Neural crest cell (in vitro differentiated cells): ENCODE measurements at regions not wholly inside any gene's neighbourhood (a gene's known extent, or its start where the extent isn't known, plus 50 kb on each side); places are given as distances from the start of the nearest gene placed in this dataset.

Source experiments
- DNase-seq: peaks from one replicate; pipeline ENCODE4 v3.0.0; 2021; ENCODE audit warnings: low read depth, mixed read lengths, low spot score
- H3K27ac Mint-ChIP-seq: one replicate; pipeline ENCODE4 v1.8.0; 2021; ENCODE audit warnings: mild to moderate bottlenecking, mixed read lengths; ENCODE audit not compliant: unreplicated experiment
- H3K27me3 Mint-ChIP-seq: 2 replicates; pipeline ENCODE4 v1.8.0; 2021; ENCODE audit warnings: low read depth, mild to moderate bottlenecking, mixed read lengths
- H3K36me3 Mint-ChIP-seq: 2 replicates; pipeline ENCODE4 v1.8.0; 2021; ENCODE audit warnings: low read depth, mild to moderate bottlenecking, mixed read lengths
- H3K4me1 Mint-ChIP-seq: 2 replicates; pipeline ENCODE4 v1.8.0; 2021; ENCODE audit warnings: mixed read lengths
- H3K4me3 Mint-ChIP-seq: one replicate; pipeline ENCODE4 v1.8.0; 2021; ENCODE audit warnings: mild to moderate bottlenecking, mixed read lengths
- H3K9me3 Mint-ChIP-seq: 2 replicates; pipeline ENCODE4 v1.8.0; 2021; ENCODE audit warnings: mixed read lengths
- CTCF ChIP-seq: fragments of 200-600 bp; sonication (generic); conservative IDR thresholded peaks from 2 replicates; pipeline ENCODE4 v1.5.0; 2021; ENCODE audit warnings: antibody characterized with exemption, mild to moderate bottlenecking

GRCh38 chr18:38695559-38696280, 1130.1 kb upstream of the CELF4 start:
- no peaks in the 10 kb centered on the region for H3K27me3 Mint-ChIP-seq
- peaks cover 4% of the 10 kb centered on the region for H3K9me3 Mint-ChIP-seq
- no peak for DNase-seq
- peaks cover 35% of the 10 kb centered on the region for H3K4me1 Mint-ChIP-seq
- no peak for TF ChIP-seq CTCF
- no peak overlapping the region for H3K27ac Mint-ChIP-seq
- H3K36me3 Mint-ChIP-seq = no peaks in the 10 kb centered on the region
- H3K4me3 Mint-ChIP-seq = no peak overlapping the region

- no peak overlapping the region for H3K4me3 Mint-ChIP-seq
- H3K27me3 Mint-ChIP-seq = no peaks in the 10 kb centered on the region
- peak overlapping the region; percentile 10 for H3K27ac Mint-ChIP-seq
Measured at GRCh38 chr18:38693104-38693503, 1127.5 kb upstream of the CELF4 start.

GRCh38 chr18:38690626-38691025, 1125.0 kb upstream of the CELF4 start:
- no peak overlapping the region for H3K4me3 Mint-ChIP-seq
- H3K4me1 Mint-ChIP-seq = peaks cover 21% of the 10 kb centered on the region
- no peaks in the 10 kb centered on the region for H3K36me3 Mint-ChIP-seq
- peaks cover 6% of the 10 kb centered on the region for H3K9me3 Mint-ChIP-seq
- H3K27me3 Mint-ChIP-seq = no peaks in the 10 kb centered on the region
- H3K27ac Mint-ChIP-seq = no peak overlapping the region
- no peak for TF ChIP-seq CTCF
- no peak for DNase-seq

More at GRCh38 chr18:38693104-38693503, 1127.5 kb upstream of the CELF4 start:
- Mint-ChIP-seq H3K9me3 (peaks cover 6% of the 10 kb centered on the region), H3K4me1 (peaks cover 28% of the 10 kb centered on the region), H3K36me3 (no peaks in the 10 kb centered on the region)
- DNase-seq = no peak
- no peak for TF ChIP-seq CTCF

- no peak for TF ChIP-seq CTCF
- Mint-ChIP-seq H3K27ac (no peak overlapping the region), H3K27me3 (no peaks in the 10 kb centered on the region), H3K36me3 (no peaks in the 10 kb centered on the region), H3K4me1 (peaks cover 14% of the 10 kb centered on the region), H3K4me3 (no peak overlapping the region), H3K9me3 (peaks cover 6% of the 10 kb centered on the region)
- no peak for DNase-seq
Measured at GRCh38 chr18:38688416-38688815, 1122.8 kb upstream of the CELF4 start.

GRCh38 chr18:38670486-38670885, 1104.9 kb upstream of the CELF4 start:
- no peaks in the 10 kb centered on the region for H3K4me1 Mint-ChIP-seq
- H3K4me3 Mint-ChIP-seq = no peak overlapping the region
- peaks cover 10% of the 10 kb centered on the region for H3K9me3 Mint-ChIP-seq
- H3K27ac Mint-ChIP-seq = no peak overlapping the region
- H3K27me3 Mint-ChIP-seq = no peaks in the 10 kb centered on the region
- DNase-seq = no peak
- TF ChIP-seq CTCF = no peak
- peaks cover 3% of the 10 kb centered on the region for H3K36me3 Mint-ChIP-seq
